H9 (cell line): ENCODE measurements at regions not wholly inside any gene's neighbourhood (a gene's known extent, or its start where the extent isn't known, plus 50 kb on each side); places are given as distances from the start of the nearest gene placed in this dataset.

Experiments
- DNase-seq: peaks from one replicate; pipeline ENCODE4 v3.0.0-alpha.2; 2017
- H2AFZ ChIP-seq: one replicate; pipeline ENCODE4 v1.6.1; 2013; ENCODE audit warnings: mild to moderate bottlenecking, low read length, control low read depth, moderate library complexity
- H2AK5ac ChIP-seq: 2 replicates; pipeline ENCODE4 v1.6.1; 2013; ENCODE audit warnings: low read length, control low read depth, mixed read lengths; ENCODE audit not compliant: insufficient read length
- H2BK120ac ChIP-seq: one replicate; pipeline ENCODE4 v1.6.1; 2013; ENCODE audit warnings: low read depth, mild to moderate bottlenecking, low read length, control low read depth, inconsistent platforms; ENCODE audit not compliant: poor library complexity, severe bottlenecking
- H2BK12ac ChIP-seq: 2 replicates; pipeline ENCODE4 v1.6.1; 2013; ENCODE audit warnings: low read length, control low read depth, mixed read lengths, low read depth; ENCODE audit not compliant: insufficient read length
- H2BK15ac ChIP-seq: 2 replicates; pipeline ENCODE4 v1.6.1; 2013; ENCODE audit warnings: low read depth, low read length, control low read depth
- H2BK20ac ChIP-seq: one replicate; pipeline ENCODE4 v1.6.1; 2013; ENCODE audit warnings: low read depth, mild to moderate bottlenecking, low read length, control low read depth, inconsistent platforms; ENCODE audit not compliant: poor library complexity, severe bottlenecking
- H2BK5ac ChIP-seq: 2 replicates; pipeline ENCODE4 v1.6.1; 2013; ENCODE audit warnings: low read length, control low read depth, mixed read lengths; ENCODE audit not compliant: insufficient read length
- H3K14ac ChIP-seq: 2 replicates; pipeline ENCODE4 v1.6.1; 2013; ENCODE audit warnings: low read length, control low read depth; ENCODE audit not compliant: insufficient read depth
- H3K18ac ChIP-seq: 2 replicates; pipeline ENCODE4 v1.6.1; 2013; ENCODE audit warnings: low read depth, mild to moderate bottlenecking, mixed read lengths, low read length, control low read depth; ENCODE audit not compliant: insufficient read length
- H3K23ac ChIP-seq: 2 replicates; pipeline ENCODE4 v1.6.1; 2013; ENCODE audit warnings: low read length, control low read depth, mixed read lengths, low read depth; ENCODE audit not compliant: insufficient read length
- H3K23me2 ChIP-seq: 2 replicates; pipeline ENCODE4 v1.6.1; 2013; ENCODE audit warnings: low read depth, mild to moderate bottlenecking, mixed read lengths, low read length, control low read depth; ENCODE audit not compliant: insufficient read length, poor library complexity, severe bottlenecking
- H3K27ac ChIP-seq: 2 replicates; pipeline ENCODE4 v1.5.1; 2013; ENCODE audit warnings: low read length, control low read depth, mixed read lengths, low read depth; ENCODE audit not compliant: insufficient read length
- H3K27me3 ChIP-seq: 2 replicates; pipeline ENCODE4 v1.6.1; 2013; ENCODE audit warnings: low read length, control low read depth, inconsistent platforms; ENCODE audit not compliant: insufficient read depth
- H3K4ac ChIP-seq: 2 replicates; pipeline ENCODE4 v1.6.1; 2013; ENCODE audit warnings: low read depth, mild to moderate bottlenecking, control low read depth, inconsistent platforms, low read length, moderate library complexity
- H3K4me1 ChIP-seq: 2 replicates; pipeline ENCODE4 v1.6.1; 2013; ENCODE audit warnings: low read length, control low read depth, inconsistent platforms; ENCODE audit not compliant: insufficient read depth
- H3K4me2 ChIP-seq: 2 replicates; pipeline ENCODE4 v1.6.1; 2013; ENCODE audit warnings: low read length, control low read depth, mixed read lengths; ENCODE audit not compliant: insufficient read length, insufficient read depth
- H3K56ac ChIP-seq: 2 replicates; pipeline ENCODE4 v1.6.1; 2013; ENCODE audit warnings: low read depth, mild to moderate bottlenecking, mixed read lengths, low read length, control low read depth; ENCODE audit not compliant: insufficient read length
- H3K79me1 ChIP-seq: 2 replicates; pipeline ENCODE4 v1.6.1; 2013; ENCODE audit warnings: low read depth, mild to moderate bottlenecking, moderate library complexity, low read length, control low read depth, inconsistent platforms; ENCODE audit not compliant: insufficient read depth, poor library complexity, severe bottlenecking
- H3K79me2 ChIP-seq: 2 replicates; pipeline ENCODE4 v1.6.1; 2013; ENCODE audit warnings: low read length, control low read depth, inconsistent platforms; ENCODE audit not compliant: insufficient read depth
- H3K9ac ChIP-seq: 2 replicates; pipeline ENCODE4 v1.6.1; 2013; ENCODE audit warnings: low read length, control low read depth, mixed read lengths; ENCODE audit not compliant: insufficient read length; ENCODE audit errors: extremely low read depth
- H3K9me3 ChIP-seq: one replicate; pipeline ENCODE4 v1.6.1; 2013; ENCODE audit warnings: low read depth, low read length, inconsistent platforms; ENCODE audit not compliant: control insufficient read depth
- H3T11ph ChIP-seq: one replicate; pipeline ENCODE4 v1.6.1; 2013; ENCODE audit warnings: mild to moderate bottlenecking, low read length, control low read depth, inconsistent platforms
- H4K20me1 ChIP-seq: one replicate; pipeline ENCODE4 v1.6.1; 2013; ENCODE audit not compliant: control insufficient read depth, insufficient read length, insufficient read depth
- H4K5ac ChIP-seq: 2 replicates; pipeline ENCODE4 v1.6.1; 2013; ENCODE audit warnings: low read depth, mild to moderate bottlenecking, mixed read lengths, low read length, control low read depth; ENCODE audit not compliant: insufficient read length
- H4K8ac ChIP-seq: replicated peaks from 2 replicates; pipeline ENCODE4 v1.6.1; 2013; ENCODE audit warnings: low read length, control low read depth, mixed read lengths, low read depth; ENCODE audit not compliant: insufficient read length
- H4K91ac ChIP-seq: 2 replicates; pipeline ENCODE4 v1.6.1; 2013; ENCODE audit warnings: low read depth, mild to moderate bottlenecking, moderate library complexity, mixed read lengths, low read length, control low read depth; ENCODE audit not compliant: insufficient read length
- H3K27ac Mint-ChIP-seq, 3 experiments: 2 replicates in 2 of 3; 3 replicates in 1 of 3; pipeline ENCODE4 v1.8.0; 2020 to 2021; ENCODE audit warnings: mixed read lengths in 3 of 3, mild to moderate bottlenecking in 1 of 3, moderate library complexity in 1 of 3
- H3K27me3 Mint-ChIP-seq: 2 replicates; pipeline ENCODE4 v1.8.0; 2021; ENCODE audit warnings: low read depth, mild to moderate bottlenecking, moderate library complexity, mixed read lengths
- H3K36me3 Mint-ChIP-seq, 3 experiments: 2 replicates in 2 of 3; 3 replicates in 1 of 3; pipeline ENCODE4 v1.8.0; 2020 to 2021; ENCODE audit warnings: low read depth in 3 of 3, mixed read lengths in 3 of 3; ENCODE audit not compliant: insufficient read depth in 1 of 3
- H3K4me1 Mint-ChIP-seq, 2 experiments: 2 replicates each; pipeline ENCODE4 v1.8.0; 2020; ENCODE audit warnings: mixed read lengths in 2 of 2
- H3K4me3 Mint-ChIP-seq, 2 experiments: 2 replicates in 1 of 2; 3 replicates in 1 of 2; pipeline ENCODE4 v1.8.0; 2020 to 2021; ENCODE audit warnings: mild to moderate bottlenecking in 2 of 2, mixed read lengths in 2 of 2, moderate library complexity in 1 of 2
- H3K9me3 Mint-ChIP-seq, 2 experiments: 2 replicates in 1 of 2; 3 replicates in 1 of 2; pipeline ENCODE4 v1.8.0; 2020; ENCODE audit warnings: mild to moderate bottlenecking in 2 of 2, mixed read lengths in 2 of 2, moderate library complexity in 1 of 2
- CTCF ChIP-seq: fragments of 200-600 bp; sonication (generic); conservative IDR thresholded peaks from 3 replicates; pipeline ENCODE4 v1.8.0; 2021; ENCODE audit warnings: antibody characterized with exemption, mild to moderate bottlenecking
- WGBS: extraction: QIAGEN DNeasy Blood & Tissue Kit; methylation state at CpG from one replicate; pipeline ENCODE4 v1.1.7; 2013; ENCODE audit warnings: missing lambda C conversion rate, low lambda C conversion rate, mixed read lengths; ENCODE audit not compliant: insufficient read length; ENCODE audit errors: extremely low coverage; 5-methylcytosine and 5-hydroxymethylcytosine counted together

GRCh38 chr7:118350260-118350659 lies 125.8 kb downstream of the ANKRD7 start:
- H3K27me3 Mint-ChIP-seq, result no peaks in the 10 kb centered on the region
- no peak overlapping the region for H3K23ac ChIP-seq

More at GRCh38 chr7:118350260-118350659, 125.8 kb downstream of the ANKRD7 start:
- Histone ChIP-seq H2AK5ac (no peak overlapping the region), H2AFZ (no peak overlapping the region), H3K56ac (no peak overlapping the region), H3K9me3 (no peaks in the 10 kb centered on the region), H3K27me3 (no peaks in the 10 kb centered on the region), H2BK120ac (no peak overlapping the region), H4K91ac (no peak overlapping the region), H2BK5ac (no peak overlapping the region), H4K20me1 (no peaks in the 10 kb centered on the region), H2BK15ac (no peak overlapping the region), H4K8ac (no peak overlapping the region), H2BK20ac (no peak overlapping the region), H4K5ac (no peak overlapping the region), H3K14ac (no peak overlapping the region), H2BK12ac (no peak overlapping the region), H3K79me2 (no peaks in the 10 kb centered on the region), H3K79me1 (no peaks in the 10 kb centered on the region), H3K23me2 (no peaks in the 10 kb centered on the region), H3T11ph (no peak overlapping the region), H3K27ac (no peak overlapping the region), H3K4me1 (no peaks in the 10 kb centered on the region), H3K4ac (no peak overlapping the region), H3K9ac (no peak overlapping the region), H3K4me2 (no peak overlapping the region), H3K18ac (no peak overlapping the region)
- no peak overlapping the region; a peak in 1 of 7 replicates for H3K27ac Mint-ChIP-seq
- no CpG with 5 or more reads among the region's 1 CpG for WGBS
- DNase-seq, result no peak
- peaks cover 11 to 16% of the 10 kb centered on the region in 2 experiments for H3K4me1 Mint-ChIP-seq
- no peak overlapping the region for H3K4me3 Mint-ChIP-seq
- peaks cover 4 to 9% of the 10 kb centered on the region in 2 experiments; a peak in 4 of 5 replicates for H3K9me3 Mint-ChIP-seq
- no peak for TF ChIP-seq CTCF
- H3K36me3 Mint-ChIP-seq, result peaks cover 0 to 5% (median 4%) of the 10 kb centered on the region in 3 experiments; a peak in 4 of 7 replicates
